Tibial nerve (tissue), 4 donors: ENCODE measurements at regions not wholly inside any gene's neighbourhood (a gene's known extent, or its start where the extent isn't known, plus 50 kb on each side); places are given as distances from the start of the nearest gene placed in this dataset.
A peak's percentile ranks its signal among the peaks of the same experiment; 100 is the strongest.

ENCODE experiments used
- DNase-seq, 2 donors: peaks; one replicate each; pipeline ENCODE4 v3.0.0-alpha.2; 2019; ENCODE audit warnings: low spot score in 2 of 2
- H3K27ac ChIP-seq, 4 donors: fragments of 200-600 bp; sonication (generic) in 3 of 4; one replicate each; pipeline ENCODE4 v1.5.1; 2017 to 2019; ENCODE audit warnings: mild to moderate bottlenecking in 1 of 4
- H3K27me3 ChIP-seq, 2 donors: fragments of 200-600 bp; sonication (generic) in 1 of 2; one replicate each; pipeline versions ENCODE4 v1.5.1 to v1.6.0; 2017 to 2019
- H3K36me3 ChIP-seq, 3 donors: fragments of 200-600 bp; sonication (generic); one replicate each; pipeline ENCODE4 v1.5.1; 2018 to 2019
- H3K4me1 ChIP-seq, 4 donors: fragments of 200-600 bp; sonication (generic) in 3 of 4; one replicate each; pipeline ENCODE4 v1.5.1; 2017 to 2019
- H3K4me3 ChIP-seq, 4 donors: fragments of 200-600 bp; sonication (generic) in 3 of 4; one replicate each; pipeline ENCODE4 v1.5.1; 2017 to 2019; ENCODE audit warnings: mild to moderate bottlenecking in 1 of 4, moderate library complexity in 1 of 4
- H3K9me3 ChIP-seq, 4 donors: fragments of 200-600 bp; sonication (generic) in 3 of 4; one replicate each; pipeline ENCODE4 v1.5.1; 2017 to 2019
- CTCF ChIP-seq, 5 experiments: fragments of 200-600 bp in 3 of 5; fragments of 450-650 bp in 2 of 5; sonication (generic) in 3 of 5; IDR thresholded peaks; one replicate each; pipeline ENCODE4 v1.5.1; 2016 to 2019; ENCODE audit warnings: antibody characterized with exemption in 5 of 5, mild to moderate bottlenecking in 3 of 5, moderate library complexity in 2 of 5
- EP300 ChIP-seq, 2 donors: sonication (generic); formaldehyde crosslinking; IDR thresholded peaks; one replicate each; pipeline ENCODE4 v1.6.1; 2017; ENCODE audit warnings: antibody characterized with exemption in 2 of 2, mild to moderate bottlenecking in 1 of 2
- POLR2A ChIP-seq, 2 donors: fragments of 450-650 bp; IDR thresholded peaks; one replicate each; pipeline ENCODE4 v1.6.1; 2017; ENCODE audit warnings: antibody characterized with exemption in 2 of 2, mild to moderate bottlenecking in 2 of 2, moderate library complexity in 2 of 2
- WGBS, 2 donors: methylation state at CpG; one replicate each; pipeline ENCODE4 v1.1.5; 2018; 5-methylcytosine and 5-hydroxymethylcytosine counted together

DNA sequence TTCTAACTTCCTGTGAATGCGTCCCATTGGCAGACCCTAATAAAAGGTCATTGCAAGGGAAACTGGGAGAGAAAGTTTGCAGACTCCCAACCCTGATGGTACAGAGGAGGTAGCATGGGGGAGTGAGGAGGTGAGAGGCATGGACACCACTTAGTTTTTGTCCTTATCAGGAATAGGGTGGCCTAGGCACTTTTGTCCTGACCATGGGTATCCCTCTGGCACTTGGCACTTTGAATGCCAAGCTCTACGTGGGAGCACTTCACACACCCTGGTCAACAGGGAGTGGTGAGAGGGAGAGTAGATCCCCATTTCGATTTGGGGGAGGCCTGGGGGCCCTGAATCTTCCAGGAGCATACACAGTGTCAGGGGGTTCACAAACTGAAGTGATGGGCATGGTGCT lies 75.6 kb upstream of the SH3PXD2B start:
- DNase-seq = no peak

GRCh38 chr5:172528440-172528839 lies 74.1 kb upstream of the SH3PXD2B start:
- Histone ChIP-seq H3K4me3 (no peak overlapping the region), H3K4me1 (peaks cover 0 to 23% (median 5%) of the 10 kb centered on the region in 4 donors), H3K27me3 (no peaks in the 10 kb centered on the region), H3K9me3 (no peaks in the 10 kb centered on the region), H3K36me3 (no peaks in the 10 kb centered on the region), H3K27ac (no peak overlapping the region)
- no peak for TF ChIP-seq CTCF (IDR thresholded peaks at IDR 0.05)
- no peak for TF ChIP-seq POLR2A (IDR thresholded peaks at IDR 0.05)
- no peak for TF ChIP-seq EP300 (IDR thresholded peaks at IDR 0.05)
- 54 to 68% methylated on average over 3 of the region's 3 CpGs for WGBS, 2 donors
- DNase-seq = no peak

More for the DNA sequence above, 75.6 kb upstream of the SH3PXD2B start:
- H3K27ac ChIP-seq = no peak overlapping the region
- H3K36me3 ChIP-seq = no peaks in the 10 kb centered on the region
- no peaks in the 10 kb centered on the region for H3K27me3 ChIP-seq
- 81 to 85% methylated on average over 3 of the region's 3 CpGs for WGBS, 2 donors
- TF ChIP-seq CTCF (IDR thresholded peaks at IDR 0.05) (no peak), EP300 (IDR thresholded peaks at IDR 0.05) (no peak), POLR2A (IDR thresholded peaks at IDR 0.05) (no peak)
- H3K4me3 ChIP-seq = no peak overlapping the region
- peaks cover 4 to 38% (median 17%) of the 10 kb centered on the region in 4 donors for H3K4me1 ChIP-seq
- no peaks in the 10 kb centered on the region for H3K9me3 ChIP-seq

GRCh38 chr5:172527559-172527958 lies 73.2 kb upstream of the SH3PXD2B start:
- Histone ChIP-seq H3K27me3 (no peaks in the 10 kb centered on the region), H3K27ac (no peak overlapping the region), H3K4me3 (no peak overlapping the region), H3K4me1 (peaks cover 0 to 15% (median 1%) of the 10 kb centered on the region in 4 donors), H3K9me3 (no peaks in the 10 kb centered on the region), H3K36me3 (no peaks in the 10 kb centered on the region)
- DNase-seq = no peak
- 67 to 77% methylated on average over 4 of the region's 4 CpGs for WGBS, 2 donors
- TF ChIP-seq POLR2A (IDR thresholded peaks at IDR 0.05) = no peak
- no peak for TF ChIP-seq CTCF (IDR thresholded peaks at IDR 0.05)
- peak in 1 of 2 donors; percentile 32 for TF ChIP-seq EP300 (IDR thresholded peaks at IDR 0.05)

GRCh38 chr5:172525996-172526360 lies 71.7 kb upstream of the SH3PXD2B start:
- H3K27me3 ChIP-seq = no peaks in the 10 kb centered on the region
- H3K4me3 ChIP-seq = no peak overlapping the region
- H3K4me1 ChIP-seq = peaks cover 0 to 5% (median 0%) of the 10 kb centered on the region in 4 donors
- no peak for TF ChIP-seq EP300 (IDR thresholded peaks at IDR 0.05)
- no peak for TF ChIP-seq CTCF (IDR thresholded peaks at IDR 0.05)
- TF ChIP-seq POLR2A (IDR thresholded peaks at IDR 0.05) = no peak
- DNase-seq = no peak
- 73 to 82% methylated on average over 5 of the region's 5 CpGs for WGBS, 2 donors
- H3K27ac ChIP-seq = no peak overlapping the region
- no peaks in the 10 kb centered on the region for H3K36me3 ChIP-seq
- H3K9me3 ChIP-seq = peaks cover 0 to 14% (median 0%) of the 10 kb centered on the region in 4 donors

DNA sequence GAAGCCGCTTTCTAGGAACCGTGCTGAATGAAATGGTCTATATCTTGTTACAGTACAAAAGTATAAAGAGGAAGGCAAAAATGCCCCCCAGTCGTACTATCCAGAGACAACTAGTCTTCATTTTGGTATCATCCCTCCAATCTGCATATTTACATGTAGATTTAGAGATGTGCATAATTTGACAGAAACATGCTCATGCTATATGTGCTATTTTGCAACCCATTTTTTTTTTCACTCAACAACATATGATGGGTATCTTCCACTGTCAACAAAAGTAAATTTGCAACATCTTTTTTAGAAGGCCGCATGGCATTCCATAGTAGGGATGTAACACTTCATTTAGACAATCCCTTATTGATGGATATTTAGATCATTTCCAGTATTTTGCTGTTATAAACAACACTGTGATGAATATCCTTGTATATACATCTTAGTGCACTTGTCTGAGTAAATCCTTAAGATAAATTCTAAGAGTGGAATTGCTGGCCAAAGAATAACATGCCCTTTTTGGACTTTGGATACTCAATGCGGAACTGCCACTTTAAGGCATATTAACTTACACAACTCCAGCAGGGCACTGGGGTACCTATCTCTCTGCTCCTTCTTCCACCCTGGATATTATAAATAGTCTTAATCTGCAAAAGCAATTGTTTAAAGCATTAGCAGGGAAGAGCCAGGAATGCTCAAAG lies 71.1 kb upstream of the SH3PXD2B start:
- H3K27me3 ChIP-seq = no peaks in the 10 kb centered on the region
- H3K27ac ChIP-seq = no peak overlapping the region
- WGBS, 2 donors = 89 to 90% methylated on average over 5 of the region's 5 CpGs
- H3K9me3 ChIP-seq = peaks cover 0 to 19% (median 0%) of the 10 kb centered on the region in 4 donors
- H3K4me3 ChIP-seq = no peak overlapping the region
- no peaks in the 10 kb centered on the region for H3K36me3 ChIP-seq
- no peak for TF ChIP-seq CTCF (IDR thresholded peaks at IDR 0.05)
- no peak for TF ChIP-seq EP300 (IDR thresholded peaks at IDR 0.05)
- TF ChIP-seq POLR2A (IDR thresholded peaks at IDR 0.05) = no peak
- H3K4me1 ChIP-seq = no peaks in the 10 kb centered on the region
- DNase-seq = no peak
